Smooth muscle cell (in vitro differentiated cells): ENCODE measurements at regions not wholly inside any gene's neighbourhood (a gene's known extent, or its start where the extent isn't known, plus 50 kb on each side); places are given as distances from the start of the nearest gene placed in this dataset.

Experiments
- DNase-seq: peaks from one replicate; lab custom pipeline; 2025; ENCODE audit not compliant: unreplicated experiment; lab: John Stamatoyannopoulos, UW
- H2AFZ ChIP-seq: fragments of 200-600 bp; sonication (generic); 2 replicates; pipeline ENCODE4 v1.6.0; 2016; ENCODE audit warnings: antibody characterized with exemption, low read depth, mild to moderate bottlenecking
- H3F3A ChIP-seq: fragments of 200-600 bp; sonication (generic); 2 replicates; pipeline ENCODE4 v1.6.0; 2017; ENCODE audit warnings: antibody characterized with exemption, low read depth
- H3K27ac ChIP-seq: fragments of 200-600 bp; sonication (generic); 2 replicates; pipeline ENCODE4 v1.5.1; 2016; ENCODE audit warnings: low read depth, mild to moderate bottlenecking
- H3K27me3 ChIP-seq: fragments of 200-600 bp; sonication (generic); 2 replicates; pipeline ENCODE4 v1.6.1; 2016; ENCODE audit warnings: low read depth, mild to moderate bottlenecking
- H3K36me3 ChIP-seq: fragments of 200-600 bp; sonication (generic); 2 replicates; pipeline ENCODE4 v1.5.1; 2016; ENCODE audit warnings: low read depth
- H3K4me1 ChIP-seq: fragments of 200-600 bp; sonication (generic); 2 replicates; pipeline ENCODE4 v1.5.1; 2016; ENCODE audit warnings: low read depth
- H3K4me2 ChIP-seq: fragments of 200-600 bp; sonication (generic); 2 replicates; pipeline ENCODE4 v1.6.0; 2016; ENCODE audit warnings: mild to moderate bottlenecking
- H3K4me3 ChIP-seq: fragments of 200-600 bp; sonication (generic); 2 replicates; pipeline ENCODE4 v1.5.1; 2016; ENCODE audit warnings: mild to moderate bottlenecking
- H3K79me2 ChIP-seq: fragments of 200-600 bp; sonication (generic); 2 replicates; pipeline ENCODE4 v1.6.0; 2016; ENCODE audit warnings: low read depth, mild to moderate bottlenecking
- H3K9ac ChIP-seq: fragments of 200-600 bp; sonication (generic); 2 replicates; pipeline ENCODE4 v1.6.0; 2016; ENCODE audit warnings: low read depth
- H3K9me3 ChIP-seq: fragments of 200-600 bp; sonication (generic); replicated peaks from 2 replicates; pipeline ENCODE4 v1.5.1; 2016; ENCODE audit warnings: low read depth
- H4K20me1 ChIP-seq: fragments of 200-600 bp; sonication (generic); 2 replicates; pipeline ENCODE4 v1.6.0; 2016; ENCODE audit warnings: low read depth
- CTCF ChIP-seq: fragments of 200-600 bp; sonication (generic); IDR thresholded peaks from 2 replicates; pipeline ENCODE4 v1.5.1; 2017; ENCODE audit warnings: borderline replicate concordance, mild to moderate bottlenecking, antibody characterized with exemption; ENCODE audit not compliant: insufficient read depth, poor library complexity, severe bottlenecking
- WGBS: methylation state at CpG from one replicate; pipeline ENCODE4 v1.1.7; 2016; ENCODE audit warnings: low lambda C conversion rate; 5-methylcytosine and 5-hydroxymethylcytosine counted together

- Histone ChIP-seq H3K79me2 (no peaks in the 10 kb centered on the region), H2AFZ (no peak overlapping the region), H3K4me3 (no peak overlapping the region), H3K4me2 (no peak overlapping the region), H3K9ac (no peak overlapping the region), H3K27ac (no peak overlapping the region), H3K36me3 (no peaks in the 10 kb centered on the region), H3K4me1 (no peaks in the 10 kb centered on the region), H3K9me3 (no peaks in the 10 kb centered on the region), H3F3A (no peaks in the 10 kb centered on the region), H3K27me3 (no peaks in the 10 kb centered on the region), H4K20me1 (no peaks in the 10 kb centered on the region)
- no peak for DNase-seq
- TF ChIP-seq CTCF, result no peak
Observed at GRCh38 chr6:76553256-76553655, 480.8 kb upstream of the IMPG1 start.

DNA sequence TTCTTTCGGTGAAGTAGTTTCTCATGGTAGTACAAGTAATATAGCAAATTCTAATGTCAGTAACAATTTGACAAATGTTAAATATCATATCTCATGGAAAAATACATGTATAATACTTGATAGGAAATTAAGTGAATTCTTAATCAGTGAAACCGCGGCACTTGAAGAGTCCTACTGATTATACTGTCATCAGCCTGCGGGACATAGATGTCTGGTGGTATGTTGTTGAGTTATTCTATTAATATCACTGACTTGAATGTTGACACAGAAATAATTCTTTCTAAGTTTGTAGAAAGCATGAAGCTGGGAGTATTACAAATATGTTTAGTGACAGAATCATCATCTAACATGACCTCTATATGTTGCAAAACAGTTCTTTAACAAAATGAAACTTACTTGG is 479.8 kb upstream of the IMPG1 start:
- H3K79me2 ChIP-seq, result no peaks in the 10 kb centered on the region
- no peaks in the 10 kb centered on the region for H3F3A ChIP-seq
- no peak overlapping the region for H2AFZ ChIP-seq
- TF ChIP-seq CTCF, result no peak
- no peaks in the 10 kb centered on the region for H4K20me1 ChIP-seq
- no peak overlapping the region for H3K9ac ChIP-seq
- DNase-seq, result no peak
- H3K27ac ChIP-seq, result no peak overlapping the region
- H3K4me2 ChIP-seq, result no peak overlapping the region
- no peaks in the 10 kb centered on the region for H3K27me3 ChIP-seq
- H3K36me3 ChIP-seq, result no peaks in the 10 kb centered on the region
- no peak overlapping the region for H3K4me3 ChIP-seq
- WGBS, result 95% methylated on average over 4 of the region's 4 CpGs
- H3K9me3 ChIP-seq, result no peaks in the 10 kb centered on the region
- no peaks in the 10 kb centered on the region for H3K4me1 ChIP-seq

- H3K9ac ChIP-seq, result no peak overlapping the region
- no peak overlapping the region for H3K4me3 ChIP-seq
- H3K36me3 ChIP-seq, result no peaks in the 10 kb centered on the region
- no peaks in the 10 kb centered on the region for H3K27me3 ChIP-seq
- no peak for TF ChIP-seq CTCF
- 93% methylated on average over 4 of the region's 4 CpGs for WGBS
- no peak overlapping the region for H2AFZ ChIP-seq
- no peaks in the 10 kb centered on the region for H3K4me1 ChIP-seq
- no peaks in the 10 kb centered on the region for H3K79me2 ChIP-seq
- no peak overlapping the region for H3K27ac ChIP-seq
- no peak overlapping the region for H3K4me2 ChIP-seq
- no peaks in the 10 kb centered on the region for H3K9me3 ChIP-seq
- H4K20me1 ChIP-seq, result no peaks in the 10 kb centered on the region
- no peak for DNase-seq
- H3F3A ChIP-seq, result no peaks in the 10 kb centered on the region
Observed at GRCh38 chr6:76533661-76534060, 461.2 kb upstream of the IMPG1 start.

DNA sequence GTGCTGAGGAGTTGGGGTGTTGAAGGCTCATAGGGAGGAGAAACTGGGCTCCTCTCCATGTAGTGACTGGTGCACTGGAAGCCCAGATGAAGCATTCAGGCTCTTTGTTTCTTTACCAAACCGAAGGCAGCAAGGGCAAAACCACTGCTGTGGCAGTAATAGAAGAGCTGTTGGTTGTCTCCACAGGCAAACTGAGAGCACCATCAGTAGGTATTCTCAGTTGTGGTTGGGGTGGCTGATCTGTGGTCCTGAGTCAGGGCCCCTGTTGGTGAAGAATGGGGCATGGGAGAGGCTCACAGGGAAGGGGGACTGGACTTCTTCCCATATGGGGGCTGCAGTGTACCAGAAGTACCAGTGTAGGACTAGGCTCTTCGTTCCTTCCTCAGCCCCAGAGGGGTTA is 460.2 kb upstream of the IMPG1 start:
- DNase-seq, result no peak
- no peak overlapping the region for H2AFZ ChIP-seq
- no peaks in the 10 kb centered on the region for H4K20me1 ChIP-seq
- 95% methylated on average over 2 of the region's 2 CpGs for WGBS
- H3K4me2 ChIP-seq, result no peak overlapping the region
- no peak overlapping the region for H3K9ac ChIP-seq
- no peaks in the 10 kb centered on the region for H3K27me3 ChIP-seq
- H3K4me1 ChIP-seq, result no peaks in the 10 kb centered on the region
- H3K79me2 ChIP-seq, result no peaks in the 10 kb centered on the region
- no peak for TF ChIP-seq CTCF
- H3F3A ChIP-seq, result no peaks in the 10 kb centered on the region
- no peak overlapping the region for H3K27ac ChIP-seq
- H3K4me3 ChIP-seq, result no peak overlapping the region
- no peaks in the 10 kb centered on the region for H3K36me3 ChIP-seq
- no peaks in the 10 kb centered on the region for H3K9me3 ChIP-seq
